BLaER1 treated with 17β-estradiol and CSF1 and Interleukin-3, amounts not matched to agents 10 nM and 100 nM (cell line): ENCODE measurements at regions not wholly inside any gene's neighbourhood (a gene's known extent, or its start where the extent isn't known, plus 50 kb on each side); places are given as distances from the start of the nearest gene placed in this dataset.

Experiments
- H3K27ac ChIP-seq, 11 experiments: shearing (Covaris generic); formaldehyde crosslinking; 2 replicates each; pipeline ENCODE4 v1.8.1; 2022
- H3K27me3 ChIP-seq, 11 experiments: shearing (Covaris generic); formaldehyde crosslinking; 2 replicates each; pipeline ENCODE4 v1.8.1; 2022
- H3K36me3 ChIP-seq, 11 experiments: shearing (Covaris generic); formaldehyde crosslinking; 2 replicates each; pipeline ENCODE4 v1.8.1; 2022
- H3K4me1 ChIP-seq, 10 experiments: shearing (Covaris generic); formaldehyde crosslinking; 2 replicates each; pipeline ENCODE4 v1.8.1; 2022
- H3K4me2 ChIP-seq, 11 experiments: shearing (Covaris generic); formaldehyde crosslinking; 2 replicates each; pipeline ENCODE4 v1.8.1; 2022
- H3K4me3 ChIP-seq, 10 experiments: shearing (Covaris generic); formaldehyde crosslinking; 2 replicates each; pipeline ENCODE4 v1.8.1; 2022
- H3K9ac ChIP-seq, 11 experiments: shearing (Covaris generic); formaldehyde crosslinking; 2 replicates each; pipeline ENCODE4 v1.8.1; 2022
- H3K9me3 ChIP-seq, 11 experiments: shearing (Covaris generic); formaldehyde crosslinking; replicated peaks in 1 of 11; 2 replicates each; pipeline ENCODE4 v1.8.1; 2022
- H4K20me1 ChIP-seq, 11 experiments: shearing (Covaris generic); formaldehyde crosslinking; 2 replicates each; pipeline ENCODE4 v1.8.1; 2022
- Cebpa-rat ChIP-seq, 11 experiments: shearing (Covaris generic); IDR thresholded peaks; 2 replicates each; pipeline ENCODE4 v1.8.1; 2022

GRCh38 chr17:34852614-34853013, 108.6 kb downstream of the CCT6B start:
- H4K20me1 ChIP-seq, result no peaks in the 10 kb centered on the region
- no peak overlapping the region for H3K4me3 ChIP-seq
- H3K36me3 ChIP-seq, result no peaks in the 10 kb centered on the region
- TF ChIP-seq Cebpa-rat (IDR thresholded peaks at IDR 0.05), result no peak
- H3K4me1 ChIP-seq, result no peaks in the 10 kb centered on the region
- no peak overlapping the region for H3K27ac ChIP-seq
- no peaks in the 10 kb centered on the region for H3K27me3 ChIP-seq
- no peaks in the 10 kb centered on the region for H3K9me3 ChIP-seq
- no peak overlapping the region for H3K9ac ChIP-seq
- no peak overlapping the region for H3K4me2 ChIP-seq

GRCh38 chr17:34851961-34852540, 109.2 kb downstream of the CCT6B start:
- no peak overlapping the region for H3K9ac ChIP-seq
- no peaks in the 10 kb centered on the region for H3K27me3 ChIP-seq
- no peak for TF ChIP-seq Cebpa-rat (IDR thresholded peaks at IDR 0.05)
- H3K9me3 ChIP-seq, result no peaks in the 10 kb centered on the region
- no peaks in the 10 kb centered on the region for H3K36me3 ChIP-seq
- no peaks in the 10 kb centered on the region for H4K20me1 ChIP-seq
- H3K27ac ChIP-seq, result no peak overlapping the region
- H3K4me1 ChIP-seq, result no peaks in the 10 kb centered on the region
- H3K4me2 ChIP-seq, result no peak overlapping the region
- H3K4me3 ChIP-seq, result no peak overlapping the region

GRCh38 chr17:34850964-34851363, 110.3 kb downstream of the CCT6B start:
- no peaks in the 10 kb centered on the region for H3K4me1 ChIP-seq
- H3K4me2 ChIP-seq, result no peak overlapping the region
- no peak overlapping the region for H3K4me3 ChIP-seq
- H4K20me1 ChIP-seq, result no peaks in the 10 kb centered on the region
- H3K9me3 ChIP-seq, result no peaks in the 10 kb centered on the region
- no peak overlapping the region for H3K27ac ChIP-seq
- H3K9ac ChIP-seq, result no peak overlapping the region
- no peaks in the 10 kb centered on the region for H3K36me3 ChIP-seq
- TF ChIP-seq Cebpa-rat (IDR thresholded peaks at IDR 0.05), result no peak
- H3K27me3 ChIP-seq, result no peaks in the 10 kb centered on the region

- H3K4me2 ChIP-seq, result no peak overlapping the region
- H3K27ac ChIP-seq, result no peak overlapping the region
- no peaks in the 10 kb centered on the region for H3K27me3 ChIP-seq
- no peak overlapping the region for H3K9ac ChIP-seq
- H3K4me1 ChIP-seq, result no peaks in the 10 kb centered on the region
- H3K4me3 ChIP-seq, result no peak overlapping the region
- TF ChIP-seq Cebpa-rat (IDR thresholded peaks at IDR 0.05), result no peak
- H3K36me3 ChIP-seq, result no peaks in the 10 kb centered on the region
- H4K20me1 ChIP-seq, result no peaks in the 10 kb centered on the region
- no peaks in the 10 kb centered on the region for H3K9me3 ChIP-seq
Measured at GRCh38 chr17:34850023-34850422, 111.2 kb downstream of the CCT6B start.

DNA sequence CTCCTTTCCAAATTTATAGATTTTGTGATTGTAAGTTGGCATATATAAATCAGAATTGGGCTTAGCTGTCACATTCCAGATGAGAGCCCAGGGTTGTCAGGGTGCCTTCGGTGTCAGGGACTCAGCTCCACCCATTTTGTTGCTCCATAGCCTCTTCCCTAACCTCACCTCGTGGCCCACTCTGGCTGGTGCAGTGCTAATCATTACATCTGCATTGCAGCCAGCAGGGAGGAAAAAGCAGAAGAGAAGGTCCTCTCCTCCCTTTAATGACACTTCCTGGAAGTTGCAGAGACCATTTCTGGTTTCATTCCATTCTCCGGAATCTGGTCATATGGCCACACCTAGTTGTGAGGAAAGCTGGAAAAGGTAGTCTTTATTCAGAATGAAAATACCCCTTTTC, 113.3 kb downstream of the CCT6B start:
- H3K27ac ChIP-seq, result no peak overlapping the region
- H3K4me2 ChIP-seq, result no peak overlapping the region
- no peak overlapping the region for H3K9ac ChIP-seq
- H3K4me3 ChIP-seq, result no peak overlapping the region
- no peaks in the 10 kb centered on the region for H3K9me3 ChIP-seq
- no peaks in the 10 kb centered on the region for H3K27me3 ChIP-seq
- H4K20me1 ChIP-seq, result no peaks in the 10 kb centered on the region
- H3K4me1 ChIP-seq, result peaks cover 0 to 10% (median 6%) of the 10 kb centered on the region in 10 experiments; a peak in 9 of 20 replicates
- H3K36me3 ChIP-seq, result no peaks in the 10 kb centered on the region
- TF ChIP-seq Cebpa-rat (IDR thresholded peaks at IDR 0.05), result no peak

- Histone ChIP-seq H3K27me3 (no peaks in the 10 kb centered on the region), H3K9me3 (no peaks in the 10 kb centered on the region)
- no peak for TF ChIP-seq Cebpa-rat (IDR thresholded peaks at IDR 0.05)
Measured at GRCh38 chr17:34845296-34845695, 116.0 kb downstream of the CCT6B start.

DNA sequence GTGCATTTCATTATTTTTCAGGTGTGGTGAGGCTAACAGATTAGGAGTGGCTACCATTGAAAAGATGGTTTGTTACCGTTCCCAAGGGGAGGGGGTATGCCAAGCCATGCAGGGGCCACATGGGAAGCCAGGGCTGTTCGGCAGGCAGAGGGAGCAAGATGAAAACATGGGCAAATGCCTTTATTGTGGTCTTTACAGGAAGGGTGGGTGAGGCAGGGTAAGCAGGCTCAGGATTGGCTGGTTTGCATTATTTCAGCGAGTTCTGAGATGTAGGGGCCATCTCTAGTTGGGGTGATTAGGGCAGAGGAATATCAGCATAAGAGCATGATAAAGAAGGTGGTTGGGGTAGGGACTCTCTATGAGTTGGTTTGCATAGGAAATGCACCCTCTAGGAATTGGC, 117.6 kb downstream of the CCT6B start:
- H3K36me3 ChIP-seq, result no peaks in the 10 kb centered on the region
- no peak for TF ChIP-seq Cebpa-rat (IDR thresholded peaks at IDR 0.05)
- no peaks in the 10 kb centered on the region for H3K9me3 ChIP-seq
- H3K4me3 ChIP-seq, result no peak overlapping the region
- H3K9ac ChIP-seq, result no peak overlapping the region
- peaks cover 11 to 30% (median 20%) of the 10 kb centered on the region in 10 experiments for H3K4me1 ChIP-seq
- no peaks in the 10 kb centered on the region for H4K20me1 ChIP-seq
- H3K4me2 ChIP-seq, result peak overlapping the region in 8 of 11 experiments; percentile 10 to 49 (median 34); a peak in 14 of 22 replicates
- no peak overlapping the region for H3K27ac ChIP-seq
- H3K27me3 ChIP-seq, result no peaks in the 10 kb centered on the region

More at GRCh38 chr17:34845296-34845695, 116.0 kb downstream of the CCT6B start:
- H3K4me2 ChIP-seq, result no peak overlapping the region
- no peaks in the 10 kb centered on the region for H3K36me3 ChIP-seq
- H3K4me1 ChIP-seq, result peaks cover 8 to 27% (median 18%) of the 10 kb centered on the region in 10 experiments
- H4K20me1 ChIP-seq, result no peaks in the 10 kb centered on the region
- H3K27ac ChIP-seq, result no peak overlapping the region
- H3K9ac ChIP-seq, result no peak overlapping the region
- no peak overlapping the region for H3K4me3 ChIP-seq

- TF ChIP-seq Cebpa-rat (IDR thresholded peaks at IDR 0.05), result no peak
- H3K9ac ChIP-seq, result no peak overlapping the region
- H3K4me1 ChIP-seq, result peaks cover 11 to 30% (median 20%) of the 10 kb centered on the region in 10 experiments
- H3K27ac ChIP-seq, result no peak overlapping the region
- H3K9me3 ChIP-seq, result no peaks in the 10 kb centered on the region
- H4K20me1 ChIP-seq, result no peaks in the 10 kb centered on the region
- no peak overlapping the region for H3K4me3 ChIP-seq
- H3K27me3 ChIP-seq, result no peaks in the 10 kb centered on the region
- no peaks in the 10 kb centered on the region for H3K36me3 ChIP-seq
- H3K4me2 ChIP-seq, result no peak overlapping the region
Measured at GRCh38 chr17:34842235-34842634, 119.0 kb downstream of the CCT6B start.

- Histone ChIP-seq H3K36me3 (no peaks in the 10 kb centered on the region), H3K27me3 (no peaks in the 10 kb centered on the region), H3K9me3 (no peaks in the 10 kb centered on the region), H3K27ac (no peak overlapping the region), H3K4me3 (no peak overlapping the region), H3K4me2 (peak overlapping the region in 4 of 11 experiments; percentile 35 to 65 (median 50); a peak in 6 of 22 replicates), H3K9ac (no peak overlapping the region), H4K20me1 (no peaks in the 10 kb centered on the region), H3K4me1 (peaks cover 11 to 30% (median 20%) of the 10 kb centered on the region in 10 experiments)
- TF ChIP-seq Cebpa-rat (IDR thresholded peaks at IDR 0.05), result no peak
Measured at GRCh38 chr17:34841467-34841866, 119.8 kb downstream of the CCT6B start.

GRCh38 chr17:34840750-34841149, 120.5 kb downstream of the CCT6B start:
- no peak overlapping the region for H3K4me3 ChIP-seq
- no peaks in the 10 kb centered on the region for H3K9me3 ChIP-seq
- peaks cover 11 to 35% (median 20%) of the 10 kb centered on the region in 10 experiments for H3K4me1 ChIP-seq
- H3K27me3 ChIP-seq, result no peaks in the 10 kb centered on the region
- H3K9ac ChIP-seq, result no peak overlapping the region
- TF ChIP-seq Cebpa-rat (IDR thresholded peaks at IDR 0.05), result no peak
- no peak overlapping the region for H3K27ac ChIP-seq
- H3K4me2 ChIP-seq, result peak overlapping the region; percentile 18 to 72 (median 59); a peak in 21 of 22 replicates
- no peaks in the 10 kb centered on the region for H4K20me1 ChIP-seq
- H3K36me3 ChIP-seq, result no peaks in the 10 kb centered on the region
